ENCODE measurements at regions not wholly inside any gene's neighbourhood (a gene's known extent, or its start where the extent isn't known, plus 50 kb on each side); places are given as distances from the start of the nearest gene placed in this dataset.

- no peaks in the 10 kb centered on the region for H3K27me3 Mint-ChIP-seq (ENCODE audit: insufficient read depth)
- peaks cover 13% of the 10 kb centered on the region for H3K4me1 Mint-ChIP-seq
- Histone ChIP-seq H3K9me3 (ENCODE audit: control insufficient read depth, low read length) (no peaks in the 10 kb centered on the region), H3K9ac (ENCODE audit: extremely low read depth, low read length, poor library complexity, severe bottlenecking) (no peak overlapping the region), H3K27ac (ENCODE audit: low read depth, low read length) (no peak overlapping the region), H3K4me1 (ENCODE audit: control insufficient read depth, insufficient read depth, low read length) (peaks cover 11% of the 10 kb centered on the region), H3K4me3 (ENCODE audit: low read length) (no peak overlapping the region), H3K27me3 (ENCODE audit: control insufficient read depth, insufficient read depth, low read length, poor library complexity, severe bottlenecking) (no peaks in the 10 kb centered on the region), H3K36me3 (ENCODE audit: control insufficient read depth, insufficient read depth, low read length) (no peaks in the 10 kb centered on the region)
- no peaks in the 10 kb centered on the region for H3K36me3 Mint-ChIP-seq (ENCODE audit: low read depth)
- TF ChIP-seq CTCF (conservative IDR thresholded peaks at IDR 0.05): no peak
- H3K4me3 Mint-ChIP-seq: no peak overlapping the region
- no peak for DNase-seq
- 89 to 90% methylated on average over 5 of the region's 5 CpGs for WGBS, 2 experiments (ENCODE audit: insufficient coverage in 1 of 2, insufficient read length in 1 of 2)
- H3K9me3 Mint-ChIP-seq: no peaks in the 10 kb centered on the region
- no peak overlapping the region for H3K27ac Mint-ChIP-seq
Observed at GRCh38 chr5:155624597-155625241, 611.2 kb downstream of the KIF4B start.

- H3K4me1 Mint-ChIP-seq: peaks cover 12% of the 10 kb centered on the region
- H3K4me3 Mint-ChIP-seq: no peak overlapping the region
- Histone ChIP-seq H3K36me3 (ENCODE audit: control insufficient read depth, insufficient read depth, low read length) (no peaks in the 10 kb centered on the region), H3K27me3 (ENCODE audit: control insufficient read depth, insufficient read depth, low read length, poor library complexity, severe bottlenecking) (no peaks in the 10 kb centered on the region), H3K9me3 (ENCODE audit: control insufficient read depth, low read length) (no peaks in the 10 kb centered on the region), H3K4me1 (ENCODE audit: control insufficient read depth, insufficient read depth, low read length) (peaks cover 10% of the 10 kb centered on the region), H3K9ac (ENCODE audit: extremely low read depth, low read length, poor library complexity, severe bottlenecking) (no peak overlapping the region), H3K4me3 (ENCODE audit: low read length) (no peak overlapping the region), H3K27ac (ENCODE audit: low read depth, low read length) (no peak overlapping the region)
- no peak for TF ChIP-seq CTCF (conservative IDR thresholded peaks at IDR 0.05)
- WGBS, 2 experiments (ENCODE audit: insufficient coverage in 1 of 2, insufficient read length in 1 of 2): 86% methylated on average over 3 of the region's 3 CpGs; no CpG with 5 or more reads in 1 of the 2 experiments
- no peaks in the 10 kb centered on the region for H3K36me3 Mint-ChIP-seq (ENCODE audit: low read depth)
- DNase-seq: no peak
- H3K27ac Mint-ChIP-seq: no peak overlapping the region
- H3K27me3 Mint-ChIP-seq (ENCODE audit: insufficient read depth): no peaks in the 10 kb centered on the region
- H3K9me3 Mint-ChIP-seq: no peaks in the 10 kb centered on the region
Observed at GRCh38 chr5:155625315-155625714, 611.8 kb downstream of the KIF4B start.

GRCh38 chr5:155625897-155626543 lies 612.5 kb downstream of the KIF4B start:
- peaks cover 4% of the 10 kb centered on the region for H3K4me1 ChIP-seq (ENCODE audit: control insufficient read depth, insufficient read depth, low read length)
- peaks cover 5% of the 10 kb centered on the region for H3K4me1 Mint-ChIP-seq
- H3K4me3 Mint-ChIP-seq: no peak overlapping the region
- WGBS, 2 experiments (ENCODE audit: insufficient coverage in 1 of 2, insufficient read length in 1 of 2): 91 to 100% methylated on average over 2 to 3 of the region's 3 CpGs
- no peaks in the 10 kb centered on the region for H3K9me3 ChIP-seq (ENCODE audit: control insufficient read depth, low read length)
- no peaks in the 10 kb centered on the region for H3K9me3 Mint-ChIP-seq
- H3K27me3 ChIP-seq (ENCODE audit: control insufficient read depth, insufficient read depth, low read length, poor library complexity, severe bottlenecking): no peaks in the 10 kb centered on the region
- no peak overlapping the region for H3K27ac ChIP-seq (ENCODE audit: low read depth, low read length)
- no peak overlapping the region for H3K27ac Mint-ChIP-seq
- TF ChIP-seq CTCF (conservative IDR thresholded peaks at IDR 0.05): no peak
- no peaks in the 10 kb centered on the region for H3K27me3 Mint-ChIP-seq (ENCODE audit: insufficient read depth)
- H3K9ac ChIP-seq (ENCODE audit: extremely low read depth, low read length, poor library complexity, severe bottlenecking): no peak overlapping the region
- no peaks in the 10 kb centered on the region for H3K36me3 Mint-ChIP-seq (ENCODE audit: low read depth)
- H3K4me3 ChIP-seq (ENCODE audit: low read length): no peak overlapping the region
- DNase-seq: no peak
- H3K36me3 ChIP-seq (ENCODE audit: control insufficient read depth, insufficient read depth, low read length): no peaks in the 10 kb centered on the region
